Caco-2 (cell line): ENCODE measurements at regions not wholly inside any gene's neighbourhood (a gene's known extent, or its start where the extent isn't known, plus 50 kb on each side); places are given as distances from the start of the nearest gene placed in this dataset.

Experiments used
- BruUV-seq: library from RNA; stranded (reverse); fragments of 400-500 nt; replicated peaks from 2 replicates; lab custom pipeline; 2021; lab: Mats Ljungman, UMichigan
- CTCF ChIA-PET: fragments of 300-600 bp; sonication (Branson Sonifier 250); formaldehyde crosslinking; loops from one replicate; lab custom pipeline; 2022; ENCODE audit warnings: antibody characterized with exemption; lab: Charles Lee
- POLR2A ChIA-PET: fragments of 300-600 bp; sonication (Branson Sonifier 250); formaldehyde crosslinking; loops from one replicate; lab custom pipeline; 2022; ENCODE audit warnings: antibody characterized with exemption; lab: Charles Lee
- DNase-seq, 2 experiments: peaks; one replicate each; pipeline versions ENCODE4 v3.0.0 to v3.0.0-alpha.2; 2020 to 2022
- H3K27me3 ChIP-seq: replicated peaks from 2 replicates; pipeline ENCODE4 v1.6.0; 2011; ENCODE audit warnings: low read length; ENCODE audit not compliant: control insufficient read depth, insufficient read depth
- H3K36me3 ChIP-seq: 2 replicates; pipeline ENCODE4 v1.5.1; 2011; ENCODE audit warnings: low read length; ENCODE audit not compliant: control insufficient read depth, insufficient read depth
- H3K4me1 ChIP-seq: fragments of 250-450 bp; sonication (Bioruptor Pico); 2 replicates; pipeline ENCODE4 v1.5.1; 2020; ENCODE audit warnings: mild to moderate bottlenecking
- H3K4me3 ChIP-seq: 2 replicates; pipeline ENCODE4 v1.5.1; 2011; ENCODE audit warnings: low read depth, mild to moderate bottlenecking, control low read depth, low read length
- H3K9me3 ChIP-seq: fragments of 250-450 bp; sonication (Bioruptor Pico); 2 replicates; pipeline ENCODE4 v1.5.1; 2020; ENCODE audit warnings: mild to moderate bottlenecking, moderate library complexity
- H3K27ac Mint-ChIP-seq: one replicate; pipeline ENCODE4 v1.8.0; 2022; ENCODE audit warnings: mixed read lengths; ENCODE audit not compliant: unreplicated experiment
- H3K27me3 Mint-ChIP-seq: one replicate; pipeline ENCODE4 v1.8.0; 2022; ENCODE audit warnings: mixed read lengths; ENCODE audit not compliant: insufficient read depth, unreplicated experiment
- H3K36me3 Mint-ChIP-seq: one replicate; pipeline ENCODE4 v1.8.0; 2022; ENCODE audit warnings: mild to moderate bottlenecking, mixed read lengths; ENCODE audit not compliant: insufficient read depth, unreplicated experiment
- H3K4me1 Mint-ChIP-seq: one replicate; pipeline ENCODE4 v1.8.0; 2022; ENCODE audit warnings: low read depth, mixed read lengths; ENCODE audit not compliant: unreplicated experiment
- H3K4me3 Mint-ChIP-seq: one replicate; pipeline ENCODE4 v1.8.0; 2022; ENCODE audit warnings: mild to moderate bottlenecking, moderate library complexity, mixed read lengths; ENCODE audit not compliant: unreplicated experiment
- H3K9me3 Mint-ChIP-seq: one replicate; pipeline ENCODE4 v1.8.0; 2022; ENCODE audit warnings: mixed read lengths; ENCODE audit not compliant: unreplicated experiment
- intact Hi-C: fragments of 100-400 bp; cut with micrococcal nuclease; formaldehyde crosslinking; loops from one replicate; pipeline ENCODE4 v1.10.0; 2022; ENCODE audit not compliant: unreplicated experiment
- TF ChIP-seq, protein P1 (sequence below), 2 experiments: fragments of 200-600 bp in 1 of 2; IDR thresholded peaks; 1 replicate in 1 of 2; 2 replicates in 1 of 2; pipeline versions ENCODE4 v1.5.1 to v1.8.0; 2011 to 2022; ENCODE audit warnings: antibody characterized with exemption in 1 of 2, control low read depth in 1 of 2, inconsistent platforms in 1 of 2, low read depth in 1 of 2, low read length in 1 of 2, mild to moderate bottlenecking in 1 of 2, moderate library complexity in 1 of 2; ENCODE audit not compliant: insufficient read depth in 1 of 2, severe bottlenecking in 1 of 2, unreplicated experiment in 1 of 2

DNA sequence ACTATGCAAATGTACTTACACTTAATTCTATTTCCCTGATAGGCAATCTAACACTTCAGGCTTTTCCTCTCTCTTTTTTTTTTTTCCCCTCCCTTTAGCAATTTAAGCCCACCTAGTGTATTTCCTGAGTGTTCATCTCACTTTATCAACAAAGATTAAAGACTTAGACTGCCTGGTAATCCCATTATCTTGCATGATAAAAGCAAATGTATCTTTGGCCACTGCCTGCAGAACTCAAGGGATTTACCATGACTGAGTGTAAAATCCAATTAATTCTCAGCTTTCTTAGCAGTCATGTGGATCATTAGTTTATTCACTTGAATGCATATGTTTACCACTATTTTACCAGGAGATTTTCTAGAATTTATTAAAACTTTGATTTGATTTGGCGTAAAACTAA is 1102.2 kb upstream of the GYPC start:
- Mint-ChIP-seq H3K4me1 (no peaks in the 10 kb centered on the region), H3K27ac (no peak overlapping the region), H3K9me3 (no peaks in the 10 kb centered on the region), H3K27me3 (no peaks in the 10 kb centered on the region), H3K36me3 (no peaks in the 10 kb centered on the region), H3K4me3 (no peak overlapping the region)
- H3K36me3 ChIP-seq, result no peaks in the 10 kb centered on the region
- H3K4me1 ChIP-seq, result no peaks in the 10 kb centered on the region
- TF ChIP-seq, protein P1, sequence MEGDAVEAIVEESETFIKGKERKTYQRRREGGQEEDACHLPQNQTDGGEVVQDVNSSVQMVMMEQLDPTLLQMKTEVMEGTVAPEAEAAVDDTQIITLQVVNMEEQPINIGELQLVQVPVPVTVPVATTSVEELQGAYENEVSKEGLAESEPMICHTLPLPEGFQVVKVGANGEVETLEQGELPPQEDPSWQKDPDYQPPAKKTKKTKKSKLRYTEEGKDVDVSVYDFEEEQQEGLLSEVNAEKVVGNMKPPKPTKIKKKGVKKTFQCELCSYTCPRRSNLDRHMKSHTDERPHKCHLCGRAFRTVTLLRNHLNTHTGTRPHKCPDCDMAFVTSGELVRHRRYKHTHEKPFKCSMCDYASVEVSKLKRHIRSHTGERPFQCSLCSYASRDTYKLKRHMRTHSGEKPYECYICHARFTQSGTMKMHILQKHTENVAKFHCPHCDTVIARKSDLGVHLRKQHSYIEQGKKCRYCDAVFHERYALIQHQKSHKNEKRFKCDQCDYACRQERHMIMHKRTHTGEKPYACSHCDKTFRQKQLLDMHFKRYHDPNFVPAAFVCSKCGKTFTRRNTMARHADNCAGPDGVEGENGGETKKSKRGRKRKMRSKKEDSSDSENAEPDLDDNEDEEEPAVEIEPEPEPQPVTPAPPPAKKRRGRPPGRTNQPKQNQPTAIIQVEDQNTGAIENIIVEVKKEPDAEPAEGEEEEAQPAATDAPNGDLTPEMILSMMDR (IDR thresholded peaks at IDR 0.05; ENCODE audit: insufficient read depth in 1 of 2, low read depth in 1 of 2, low read length in 1 of 2, severe bottlenecking in 1 of 2, unreplicated experiment in 1 of 2), result no peak
- intact Hi-C loops, result no loop called here
- ChIA-PET CTCF (no interaction called here), POLR2A (no interaction called here)
- no peak overlapping the region for H3K4me3 ChIP-seq
- no peaks in the 10 kb centered on the region for H3K27me3 ChIP-seq
- no peak for DNase-seq
- BruUV-seq, result no TSS peak
- no peaks in the 10 kb centered on the region for H3K9me3 ChIP-seq

DNA sequence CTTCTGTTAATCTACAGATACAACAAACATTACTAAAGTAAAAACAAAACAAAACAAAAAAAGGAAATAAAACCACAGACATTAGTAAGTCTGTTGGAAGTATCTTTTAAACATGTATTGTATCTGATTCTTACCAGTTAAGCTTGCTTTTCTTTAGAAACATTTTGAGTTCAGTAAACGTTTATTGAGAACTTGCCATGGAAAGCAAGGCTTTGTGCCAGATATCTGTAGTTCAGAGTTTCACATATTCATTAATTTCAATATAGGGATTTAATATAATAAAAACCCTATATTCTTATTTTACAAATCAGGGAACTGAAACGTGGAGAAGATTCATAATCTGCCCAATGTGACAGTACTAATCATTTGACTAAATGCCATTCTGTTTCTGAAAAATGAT is 1101.0 kb upstream of the GYPC start:
- CTCF ChIA-PET, result no interaction called here
- intact Hi-C loops, result no loop called here
- no peaks in the 10 kb centered on the region for H3K4me1 Mint-ChIP-seq
- no peak overlapping the region for H3K4me3 Mint-ChIP-seq
- no peak for DNase-seq
- TF ChIP-seq, protein P1 (IDR thresholded peaks at IDR 0.05; ENCODE audit: insufficient read depth in 1 of 2, low read depth in 1 of 2, low read length in 1 of 2, severe bottlenecking in 1 of 2, unreplicated experiment in 1 of 2), result no peak
- H3K9me3 Mint-ChIP-seq, result no peaks in the 10 kb centered on the region
- BruUV-seq, result no TSS peak
- POLR2A ChIA-PET, result no interaction called here
- Histone ChIP-seq H3K27me3 (no peaks in the 10 kb centered on the region), H3K4me3 (no peak overlapping the region), H3K9me3 (no peaks in the 10 kb centered on the region), H3K36me3 (no peaks in the 10 kb centered on the region), H3K4me1 (no peaks in the 10 kb centered on the region)
- no peaks in the 10 kb centered on the region for H3K27me3 Mint-ChIP-seq
- no peak overlapping the region for H3K27ac Mint-ChIP-seq
- H3K36me3 Mint-ChIP-seq, result no peaks in the 10 kb centered on the region

DNA sequence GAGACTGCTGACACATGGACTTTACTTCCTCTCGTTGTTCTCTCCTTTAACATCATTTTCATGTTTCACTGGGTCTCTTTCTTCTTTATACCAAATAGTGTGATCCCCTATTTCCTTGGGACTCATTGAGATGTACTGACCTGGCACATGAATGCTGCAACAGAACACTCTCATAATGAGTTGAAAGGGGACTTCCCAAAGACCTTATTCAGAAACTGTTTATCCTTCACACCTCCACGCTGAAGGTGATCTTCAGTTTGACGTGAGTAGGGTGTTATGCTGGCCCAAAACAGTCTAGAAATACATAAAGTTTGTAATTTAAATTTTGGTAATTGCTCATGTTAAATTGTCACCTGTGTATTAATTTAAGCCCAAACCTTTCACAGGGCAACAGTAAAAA is 1096.8 kb upstream of the GYPC start:
- no peak overlapping the region for H3K4me3 ChIP-seq
- H3K36me3 Mint-ChIP-seq, result no peaks in the 10 kb centered on the region
- no peaks in the 10 kb centered on the region for H3K4me1 ChIP-seq
- intact Hi-C loops, result no loop called here
- H3K9me3 Mint-ChIP-seq, result no peaks in the 10 kb centered on the region
- CTCF ChIA-PET, result no interaction called here
- H3K27ac Mint-ChIP-seq, result no peak overlapping the region
- no peak for DNase-seq
- no peaks in the 10 kb centered on the region for H3K27me3 ChIP-seq
- no peaks in the 10 kb centered on the region for H3K9me3 ChIP-seq
- BruUV-seq, result no TSS peak
- TF ChIP-seq, protein P1 (IDR thresholded peaks at IDR 0.05; ENCODE audit: insufficient read depth in 1 of 2, low read depth in 1 of 2, low read length in 1 of 2, severe bottlenecking in 1 of 2, unreplicated experiment in 1 of 2), result no peak
- no peaks in the 10 kb centered on the region for H3K36me3 ChIP-seq
- H3K4me1 Mint-ChIP-seq, result no peaks in the 10 kb centered on the region
- H3K4me3 Mint-ChIP-seq, result no peak overlapping the region
- H3K27me3 Mint-ChIP-seq, result no peaks in the 10 kb centered on the region
- POLR2A ChIA-PET, result no interaction called here
